MV-4-11 (cell line): ENCODE measurements at regions not wholly inside any gene's neighbourhood (a gene's known extent, or its start where the extent isn't known, plus 50 kb on each side); places are given as distances from the start of the nearest gene placed in this dataset.
"Not testable (repeated sequence)": the region's sequence is repeated elsewhere in the genome, so short reads cannot be mapped to it uniquely, and the experiment has no call there.

Experiments used
- DNase-seq: peaks from one replicate; lab custom pipeline; 2025; lab: John Stamatoyannopoulos, UW

DNA sequence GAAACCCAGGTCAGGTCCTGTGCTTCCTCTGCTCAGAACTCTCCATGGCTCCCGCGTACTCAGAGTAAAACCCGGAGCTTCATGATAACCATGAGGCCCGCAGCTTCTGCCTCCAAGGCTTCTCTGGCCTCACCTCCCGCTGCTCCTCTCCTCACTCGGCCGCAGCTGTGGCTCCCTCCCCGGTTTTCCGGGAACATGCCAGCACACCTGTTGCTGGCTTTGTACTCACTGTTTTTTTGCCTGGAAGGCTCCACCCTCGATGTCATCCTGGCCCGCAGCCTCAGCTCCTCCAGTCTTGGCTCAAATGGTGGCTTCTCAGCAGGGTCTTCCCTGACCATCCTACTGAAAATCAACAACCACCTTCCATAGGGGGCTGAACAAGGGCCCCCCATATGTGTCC, 57.7 kb upstream of the SULF2 start:
- not testable (repeated sequence) for DNase-seq

- not testable (repeated sequence) for DNase-seq
These were observed 56.7 kb upstream of the SULF2 start for GRCh38 chr20:47842004-47842403.

DNA sequence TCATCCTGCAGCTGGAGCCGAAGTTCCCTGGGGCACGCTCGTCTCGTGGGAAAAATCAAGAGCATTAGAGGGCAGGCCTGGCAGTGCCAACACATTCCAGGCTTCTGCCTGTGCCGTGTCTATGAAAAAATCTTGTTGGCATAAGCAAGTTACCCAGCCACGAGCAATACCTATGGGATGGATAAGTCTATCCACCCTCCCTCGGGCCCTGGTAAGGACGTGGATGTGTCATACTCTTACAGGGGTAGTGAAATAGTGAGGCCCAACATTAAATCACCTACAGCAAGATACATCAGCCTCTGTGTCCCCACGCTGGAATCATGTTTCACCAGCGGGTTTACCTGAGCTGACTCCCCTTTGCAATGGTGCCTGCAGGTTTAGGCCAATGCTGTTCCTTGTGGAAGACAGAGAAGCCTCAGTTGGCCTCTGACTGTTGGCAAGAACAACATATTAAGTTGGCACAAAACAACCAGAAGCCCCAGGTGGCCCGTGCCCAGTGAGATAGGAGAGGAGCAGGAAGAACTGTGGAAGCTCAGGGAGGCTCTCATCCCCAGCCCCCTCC, 51.1 kb upstream of the SULF2 start:
- DNase-seq, result not testable (repeated sequence)
